NCI-H2227 treated with DMSO at 0.1 percent for 48 hours (cell line): ENCODE measurements at regions not wholly inside any gene's neighbourhood (a gene's known extent, or its start where the extent isn't known, plus 50 kb on each side); places are given as distances from the start of the nearest gene placed in this dataset.
"Not testable (repeated sequence)": the region's sequence is repeated elsewhere in the genome, so short reads cannot be mapped to it uniquely, and the experiment has no call there.

Experiments used
- DNase-seq: peaks from one replicate; lab custom pipeline; 2025; lab: John Stamatoyannopoulos, UW

DNA sequence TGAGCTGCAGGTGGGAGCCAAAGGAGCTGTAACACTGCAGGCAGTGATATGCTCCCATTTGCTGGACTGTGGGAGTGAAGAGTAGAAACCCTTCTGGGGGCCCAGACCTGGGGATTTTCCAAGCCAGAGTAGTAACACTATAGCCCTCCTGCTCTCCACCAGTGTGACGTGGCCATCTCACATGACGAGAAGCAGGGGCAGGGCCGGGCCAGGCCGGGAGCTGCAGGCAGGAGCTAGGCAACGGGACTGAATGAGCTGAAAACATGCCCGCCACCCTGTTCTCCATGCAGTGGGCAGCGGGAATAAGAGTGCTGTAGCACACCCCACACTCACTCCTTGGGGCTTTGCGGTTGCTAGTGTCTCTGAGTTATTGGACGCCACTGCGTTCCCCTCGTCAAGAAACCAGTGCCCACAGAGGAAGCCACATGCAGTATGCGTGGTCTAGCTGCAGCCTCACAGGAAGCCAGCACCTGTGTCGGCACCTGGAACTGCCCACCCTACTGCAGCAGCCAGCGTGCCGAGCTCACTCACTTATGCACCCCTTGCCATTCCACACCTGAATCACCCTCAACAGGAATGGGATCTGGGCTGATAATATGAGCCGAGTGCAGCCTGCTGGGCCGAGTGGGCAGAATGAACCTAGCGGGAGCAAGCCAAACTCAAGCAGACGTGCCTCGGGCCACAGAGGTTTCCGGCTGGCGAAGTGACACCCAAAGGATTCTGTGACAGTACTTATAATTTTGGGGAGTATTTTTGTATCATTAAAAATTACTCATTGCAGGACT is 1389.6 kb downstream of the KCNT2 start:
- no peak for DNase-seq

DNA sequence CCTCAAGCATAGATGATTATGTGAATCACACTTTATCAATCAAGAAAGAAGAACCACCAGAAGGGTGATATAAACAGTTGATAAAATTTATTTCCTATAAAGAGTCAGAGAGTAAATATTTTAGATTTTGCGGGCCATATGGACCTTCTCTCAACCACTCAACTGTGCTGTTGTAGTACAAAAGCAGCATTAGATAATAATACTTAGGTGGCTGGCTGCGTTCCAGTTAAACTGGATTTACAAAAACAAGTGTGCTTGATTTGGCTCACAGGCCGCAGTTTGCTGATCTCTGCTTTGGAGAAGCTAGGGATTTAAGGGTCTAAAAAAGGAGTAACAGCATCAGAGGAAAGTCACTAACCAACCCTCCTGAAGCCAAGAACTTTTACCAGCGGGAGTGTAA is 1406.0 kb downstream of the KCNT2 start:
- no peak for DNase-seq

GRCh38 chr1:195200772-195201171 is 1407.5 kb downstream of the KCNT2 start:
- DNase-seq = no peak

DNA sequence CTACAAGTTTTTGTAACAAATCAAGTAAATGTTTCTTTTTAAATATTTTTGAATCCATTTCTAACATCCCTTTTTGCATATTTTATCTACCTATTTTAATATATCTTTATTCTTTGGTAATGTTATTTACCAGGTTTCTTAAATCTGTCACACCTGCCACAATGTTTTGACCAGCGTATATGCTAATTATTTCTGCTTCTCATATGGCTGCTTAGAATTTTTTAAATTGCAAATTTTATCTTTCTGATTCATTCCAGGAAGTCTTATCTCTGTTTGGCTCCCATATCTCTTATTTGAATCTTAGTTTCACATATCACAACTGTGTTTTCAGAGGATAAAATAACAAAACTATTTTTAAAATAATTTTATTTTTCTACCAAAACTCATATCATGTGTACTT is 1411.1 kb downstream of the KCNT2 start:
- DNase-seq = no peak

GRCh38 chr1:195195423-195196057 is 1412.7 kb downstream of the KCNT2 start:
- DNase-seq = no peak

- no peak for DNase-seq
These were observed 1415.1 kb downstream of the KCNT2 start for GRCh38 chr1:195193134-195193533.

DNA sequence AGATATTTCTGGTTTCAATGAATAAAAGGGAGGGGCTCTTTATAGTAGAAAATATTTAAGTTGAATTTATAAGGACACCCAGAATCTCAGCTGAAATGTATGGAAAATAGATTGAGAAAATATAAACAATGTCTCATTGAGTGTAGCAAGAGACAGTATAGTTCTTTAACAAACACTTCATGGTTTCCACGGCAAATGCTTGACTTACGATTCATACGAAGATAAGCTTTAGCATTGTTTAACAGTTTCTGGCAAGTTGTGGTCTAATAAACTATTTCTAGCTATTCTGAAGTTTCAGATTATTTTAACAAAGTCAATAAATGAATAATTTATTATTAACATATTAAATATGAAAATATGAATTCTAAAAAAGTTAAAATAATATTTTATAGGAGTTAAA is 1419.4 kb downstream of the KCNT2 start:
- no peak for DNase-seq

DNA sequence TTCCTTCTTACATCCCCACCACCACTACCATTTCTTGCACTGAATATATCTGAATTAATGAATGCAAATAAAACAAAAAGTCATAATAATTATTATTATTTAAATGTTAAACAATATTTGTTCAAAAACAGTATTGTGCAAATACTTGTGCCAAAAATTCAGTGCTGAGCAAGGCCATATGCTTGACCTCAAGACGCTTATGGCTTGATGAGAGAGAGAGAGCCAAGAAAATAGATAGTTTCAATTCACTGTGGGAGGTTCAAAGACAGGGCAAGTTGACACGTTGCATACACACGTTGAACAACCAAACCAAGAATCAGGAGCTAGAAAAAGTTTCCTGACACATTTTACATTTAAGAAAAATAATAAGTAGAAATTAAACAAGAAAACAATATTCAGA is 1421.7 kb downstream of the KCNT2 start:
- DNase-seq = no peak

- no peak for DNase-seq
These were observed 1422.5 kb downstream of the KCNT2 start for GRCh38 chr1:195185736-195186135.

- no peak for DNase-seq
These were observed 1422.9 kb downstream of the KCNT2 start for GRCh38 chr1:195185321-195185720.

- DNase-seq = no peak
These were observed 1434.5 kb downstream of the KCNT2 start for GRCh38 chr1:195173753-195174152.

DNA sequence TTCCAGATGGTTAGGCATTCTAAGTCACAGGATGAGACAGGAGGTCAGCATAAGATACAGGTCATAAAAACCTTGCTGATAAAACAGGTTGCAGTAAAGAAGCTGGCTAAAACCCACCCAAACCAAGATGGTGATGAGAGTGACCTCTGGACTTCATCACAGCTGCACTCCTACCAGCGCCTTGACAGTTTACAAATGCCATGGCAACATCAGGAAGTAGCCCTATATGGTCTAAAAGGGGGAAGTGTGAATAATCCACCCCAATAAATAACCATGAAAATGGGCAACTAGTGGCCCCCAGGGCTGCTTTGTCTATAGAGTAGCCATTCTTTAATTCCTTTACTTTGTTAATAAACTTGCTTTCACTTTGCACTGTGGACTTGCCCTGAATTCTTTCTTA is 1448.4 kb downstream of the KCNT2 start:
- not testable (repeated sequence) for DNase-seq

DNA sequence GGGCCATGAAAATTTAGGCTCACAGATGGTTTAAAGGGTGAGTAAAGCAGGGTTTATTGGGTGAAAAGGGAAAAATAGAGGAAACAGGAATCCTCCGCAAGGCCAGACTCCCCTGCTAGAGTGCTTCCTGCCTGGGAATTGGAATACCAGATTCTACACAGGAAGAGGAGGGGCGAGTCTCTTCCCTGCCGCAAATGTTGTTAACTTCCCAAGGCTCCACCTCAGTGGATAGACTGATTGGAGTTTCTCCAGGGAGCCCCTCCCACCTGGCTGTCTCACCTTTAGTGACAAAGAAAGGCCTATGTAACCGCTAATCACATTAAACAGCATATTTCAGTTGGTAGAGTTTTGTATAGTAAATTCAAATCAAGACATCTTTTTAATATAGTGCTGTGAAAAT is 1450.1 kb downstream of the KCNT2 start:
- DNase-seq = no peak

DNA sequence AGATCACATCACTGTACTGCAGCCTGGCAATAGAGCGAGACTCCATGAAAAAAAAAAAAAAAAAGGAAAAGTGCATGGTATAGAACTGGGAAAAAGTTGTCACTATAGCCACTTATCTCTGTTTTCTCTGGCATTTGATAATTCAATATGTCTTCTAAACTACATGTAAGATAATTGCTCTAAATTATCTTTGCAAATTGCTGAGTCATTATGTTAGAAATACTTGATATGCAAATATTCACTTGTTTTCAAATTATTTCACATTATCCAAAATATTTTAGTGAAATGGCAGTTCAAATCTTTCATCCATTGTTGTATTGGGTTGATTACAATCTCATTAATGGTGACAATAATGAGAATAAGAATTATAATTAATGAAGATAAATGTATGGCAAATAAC is 1455.1 kb downstream of the KCNT2 start:
- no peak for DNase-seq

GRCh38 chr1:195150768-195151167 is 1457.5 kb downstream of the KCNT2 start:
- DNase-seq = no peak

- DNase-seq = no peak
These were observed 1466.9 kb downstream of the KCNT2 start for GRCh38 chr1:195141294-195141693.

GRCh38 chr1:195130598-195130997 is 1477.6 kb downstream of the KCNT2 start:
- no peak for DNase-seq

DNA sequence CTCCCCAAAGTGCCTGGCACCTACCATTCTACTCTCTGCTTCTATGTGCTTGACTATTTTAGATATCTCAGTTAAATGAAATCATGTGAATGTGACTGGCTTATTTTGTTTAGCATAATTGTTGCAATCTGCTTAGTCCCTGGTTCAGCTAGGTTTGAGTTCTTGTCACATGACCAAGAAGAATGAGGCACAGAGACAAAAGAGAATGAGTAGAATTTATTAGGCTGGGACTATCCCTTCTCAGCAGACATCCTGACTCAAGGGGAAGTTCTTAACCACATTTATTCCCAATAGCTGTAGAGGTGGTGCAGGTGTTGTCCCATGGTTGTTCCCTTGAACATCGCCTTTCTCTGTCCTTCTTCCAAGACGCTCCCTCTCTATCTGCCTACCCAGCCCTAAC is 1485.7 kb downstream of the KCNT2 start:
- no peak for DNase-seq

DNA sequence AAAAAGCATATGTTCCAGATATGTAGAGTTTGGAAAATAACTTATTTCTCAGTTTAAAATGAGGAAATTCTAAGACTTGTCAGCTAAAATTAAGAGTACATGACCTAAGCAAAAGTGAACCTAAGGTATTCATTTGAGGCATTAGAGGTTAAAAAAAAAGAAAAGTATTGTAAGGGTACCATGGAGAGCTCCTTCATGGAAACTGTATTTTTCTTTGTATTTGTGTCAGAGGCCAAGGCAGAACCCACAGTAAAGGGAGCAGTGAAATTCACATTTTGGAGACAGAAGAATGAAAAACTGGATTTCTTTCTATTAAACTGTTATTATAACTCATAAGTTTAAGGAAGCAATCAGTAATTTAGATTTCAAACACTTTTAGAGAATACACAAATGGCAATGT is 1494.8 kb downstream of the KCNT2 start:
- DNase-seq = no peak

GRCh38 chr1:195105773-195106172 is 1502.5 kb downstream of the KCNT2 start:
- DNase-seq = no peak

- DNase-seq = no peak
These were observed 1503.0 kb downstream of the KCNT2 start for GRCh38 chr1:195105281-195105680.

- DNase-seq = no peak
These were observed 1510.9 kb downstream of the KCNT2 start for GRCh38 chr1:195097316-195097715.

- DNase-seq = no peak
These were observed 1512.2 kb downstream of the KCNT2 start for GRCh38 chr1:195096051-195096521.

DNA sequence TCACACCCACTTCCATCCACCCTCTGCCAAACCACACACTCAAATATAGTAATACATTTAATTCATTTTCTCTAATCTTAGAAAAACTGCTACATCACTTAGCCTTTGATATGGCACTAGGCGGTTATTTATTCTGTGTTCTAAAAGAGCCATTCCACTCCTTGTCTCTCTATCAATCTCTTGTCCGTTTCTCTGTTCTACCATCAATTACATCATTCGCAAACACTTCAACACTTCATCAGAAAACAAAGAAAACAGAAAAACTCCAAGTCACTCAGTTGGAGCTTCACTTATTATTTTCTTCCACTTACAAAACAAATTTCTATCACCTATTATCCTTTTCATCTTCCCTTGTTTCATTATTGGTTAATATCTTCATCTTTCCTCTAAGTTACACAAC is 1523.0 kb downstream of the KCNT2 start:
- no peak for DNase-seq
